IMR-90 (cell line): ENCODE measurements at regions not wholly inside any gene's neighbourhood (a gene's known extent, or its start where the extent isn't known, plus 50 kb on each side); places are given as distances from the start of the nearest gene placed in this dataset.

Experiments
- ATAC-seq: fragments of 200-7000 bp; cut with Tn5 transposase; 2 replicates; pipeline ENCODE4 v1.9.1; 2020; ENCODE audit warnings: low read depth, mild to moderate bottlenecking, moderate library complexity
- BruUV-seq: library from RNA; stranded (reverse); fragments of 400-500 nt; replicated peaks from 2 replicates; lab custom pipeline; 2021; lab: Mats Ljungman, UMichigan
- CTCF ChIA-PET: fragments of 300-600 bp; formaldehyde crosslinking; extraction: SDS; loops from one replicate; lab custom pipeline; 2021; ENCODE audit warnings: antibody characterized with exemption; lab: Yijun Ruan, JAX
- POLR2A ChIA-PET: fragments of 300-600 bp; sonication (Branson Sonifier 250); formaldehyde crosslinking; loops from one replicate; lab custom pipeline; 2022; ENCODE audit warnings: antibody characterized with exemption; ENCODE audit not compliant: unreplicated experiment; lab: Charles Lee
- DNase-seq: peaks from one replicate; pipeline ENCODE4 v3.0.0; 2013
- H2AFZ ChIP-seq: replicated peaks from 2 replicates; pipeline ENCODE3; 2013; ENCODE audit warnings: low read length, mild to moderate bottlenecking; ENCODE audit not compliant: poor library complexity
- H2AK5ac ChIP-seq: 2 replicates; pipeline ENCODE4 v1.6.1; 2013; ENCODE audit warnings: low read depth, low read length, inconsistent platforms
- H2AK9ac ChIP-seq: replicated peaks from 2 replicates; pipeline ENCODE3; 2013; ENCODE audit warnings: mild to moderate bottlenecking, low read depth, low read length, moderate library complexity; ENCODE audit not compliant: poor library complexity
- H2BK120ac ChIP-seq: 2 replicates; pipeline ENCODE4 v1.6.1; 2013; ENCODE audit warnings: low read depth, low read length, inconsistent platforms
- H2BK15ac ChIP-seq: 3 replicates; pipeline ENCODE4 v1.6.1; 2013; ENCODE audit warnings: low read depth, low read length, inconsistent platforms
- H2BK20ac ChIP-seq: 2 replicates; pipeline ENCODE4 v1.6.1; 2013; ENCODE audit warnings: low read depth, mild to moderate bottlenecking, inconsistent platforms, low read length, moderate library complexity
- H2BK5ac ChIP-seq: 2 replicates; pipeline ENCODE4 v1.6.1; 2013; ENCODE audit warnings: mild to moderate bottlenecking, low read depth, low read length, inconsistent platforms; ENCODE audit not compliant: poor library complexity, severe bottlenecking
- H3K14ac ChIP-seq: replicated peaks from 2 replicates; pipeline ENCODE4 v1.6.1; 2013; ENCODE audit warnings: low read depth, low read length, inconsistent platforms
- H3K18ac ChIP-seq: 2 replicates; pipeline ENCODE4 v1.6.1; 2013; ENCODE audit warnings: low read depth, low read length, control low read depth
- H3K23ac ChIP-seq: 2 replicates; pipeline ENCODE4 v1.6.1; 2013; ENCODE audit warnings: low read depth, low read length, inconsistent platforms
- H3K27ac ChIP-seq: 2 replicates; pipeline ENCODE4 v1.5.1; 2013; ENCODE audit warnings: mild to moderate bottlenecking, control low read depth, low read length; ENCODE audit not compliant: insufficient read depth
- H3K27me3 ChIP-seq: 2 replicates; pipeline ENCODE4 v1.6.1; 2013; ENCODE audit warnings: low read length; ENCODE audit not compliant: control insufficient read depth, insufficient read depth
- H3K36me3 ChIP-seq: 2 replicates; pipeline ENCODE4 v1.6.1; 2013; ENCODE audit warnings: low read length, mixed read lengths; ENCODE audit not compliant: control insufficient read depth, insufficient read depth
- H3K4ac ChIP-seq: 2 replicates; pipeline ENCODE4 v1.6.1; 2013; ENCODE audit warnings: low read depth, low read length, inconsistent platforms
- H3K4me1 ChIP-seq: 2 replicates; pipeline ENCODE4 v1.6.1; 2013; ENCODE audit warnings: low read length, mixed read lengths; ENCODE audit not compliant: control insufficient read depth, insufficient read depth
- H3K4me2 ChIP-seq: 2 replicates; pipeline ENCODE4 v1.6.1; 2013; ENCODE audit warnings: low read depth, mild to moderate bottlenecking, control low read depth, low read length, moderate library complexity
- H3K4me3 ChIP-seq: 2 replicates; pipeline ENCODE4 v1.5.1; 2013; ENCODE audit warnings: low read depth, mild to moderate bottlenecking, control low read depth, low read length, moderate library complexity; ENCODE audit not compliant: insufficient read depth
- H3K56ac ChIP-seq: 2 replicates; pipeline ENCODE4 v1.6.1; 2013; ENCODE audit warnings: low read length, inconsistent platforms; ENCODE audit not compliant: insufficient read depth; ENCODE audit errors: extremely low read depth
- H3K79me1 ChIP-seq, 2 experiments: 2 replicates each; pipeline ENCODE4 v1.6.1; 2013; ENCODE audit warnings: low read length in 2 of 2, inconsistent platforms in 1 of 2, low read depth in 1 of 2
- H3K9ac ChIP-seq: 2 replicates; pipeline ENCODE4 v1.6.1; 2013; ENCODE audit warnings: low read depth, low read length, control low read depth
- H3K9me1 ChIP-seq: 2 replicates; pipeline ENCODE4 v1.6.1; 2013; ENCODE audit warnings: low read length, inconsistent platforms; ENCODE audit not compliant: insufficient read depth
- H3K9me3 ChIP-seq: 2 replicates; pipeline ENCODE4 v1.6.1; 2013; ENCODE audit warnings: low read length; ENCODE audit not compliant: control insufficient read depth, insufficient read depth
- H4K20me1 ChIP-seq: 2 replicates; pipeline ENCODE4 v1.6.1; 2013; ENCODE audit warnings: low read length, inconsistent platforms; ENCODE audit not compliant: insufficient read depth
- H4K5ac ChIP-seq: 2 replicates; pipeline ENCODE4 v1.6.1; 2013; ENCODE audit warnings: mild to moderate bottlenecking, low read depth, low read length, control low read depth
- H4K8ac ChIP-seq, 2 experiments: 2 replicates each; pipeline ENCODE4 v1.6.1; 2013; ENCODE audit warnings: low read depth in 2 of 2, low read length in 2 of 2, control low read depth in 1 of 2, inconsistent platforms in 1 of 2
- H4K91ac ChIP-seq: 2 replicates; pipeline ENCODE4 v1.6.1; 2013; ENCODE audit warnings: low read depth, low read length, inconsistent platforms; ENCODE audit not compliant: insufficient read depth
- CEBPB ChIP-seq: IDR thresholded peaks from 2 replicates; pipeline ENCODE4 v1.6.1; 2012; ENCODE audit warnings: low read depth, low read length, improper control_type of control experiment
- CHD1 ChIP-seq: IDR thresholded peaks from 2 replicates; pipeline ENCODE4 v1.6.1; 2012; ENCODE audit warnings: low read depth, low read length, improper control_type of control experiment
- FOS ChIP-seq: fragments of 150-350 bp; IDR thresholded peaks from 2 replicates; pipeline ENCODE4 v1.6.1; 2016; ENCODE audit warnings: low read depth, low read length
- MAFK ChIP-seq: IDR thresholded peaks from 2 replicates; pipeline ENCODE4 v1.6.1; 2012; ENCODE audit warnings: low read depth, low read length, improper control_type of control experiment
- MAZ ChIP-seq: IDR thresholded peaks from 2 replicates; pipeline ENCODE4 v1.6.1; 2012; ENCODE audit warnings: low read depth, mild to moderate bottlenecking, low read length, improper control_type of control experiment, moderate library complexity, borderline replicate concordance
- NFE2L2 ChIP-seq: fragments of 150-350 bp; IDR thresholded peaks from 2 replicates; pipeline ENCODE4 v1.6.1; 2016; ENCODE audit warnings: low read depth, mild to moderate bottlenecking, low read length
- POLR2A ChIP-seq: IDR thresholded peaks from 2 replicates; pipeline ENCODE4 v1.6.1; 2012; ENCODE audit warnings: mild to moderate bottlenecking, low read depth, low read length
- RCOR1 ChIP-seq: IDR thresholded peaks from 2 replicates; pipeline ENCODE4 v1.6.1; 2012; ENCODE audit warnings: mild to moderate bottlenecking, low read length, improper control_type of control experiment; ENCODE audit not compliant: insufficient replicate concordance
- RFX5 ChIP-seq: IDR thresholded peaks from 2 replicates; pipeline ENCODE4 v1.8.0; 2012; ENCODE audit warnings: low read depth, mild to moderate bottlenecking, low read length, moderate library complexity
- WGBS, 2 experiments: methylation state at CpG; one replicate each; pipeline versions ENCODE4 v1.1.5 to v1.1.7; 2013; ENCODE audit warnings: missing lambda C conversion rate in 2 of 2; ENCODE audit not compliant: insufficient read length in 1 of 2; ENCODE audit errors: extremely low coverage in 2 of 2; 5-methylcytosine and 5-hydroxymethylcytosine counted together
- dilution Hi-C: fragments of 300-500 bp; cut with HindIII; formaldehyde crosslinking; loops from one replicate; pipeline ENCODE4 v1.14.3; 2018; ENCODE audit warnings: low sequenced_read_pairs; ENCODE audit not compliant: unreplicated experiment
- in situ Hi-C: fragments of 300-500 bp; cut with MboI; formaldehyde crosslinking; loops from 3 replicates; pipeline ENCODE4 v1.14.3; 2019; ENCODE audit warnings: low sequenced_read_pairs, inconsistent platforms, mixed read lengths
- intact Hi-C: fragments of 100-400 bp; cut with micrococcal nuclease; formaldehyde crosslinking; loops from 2 replicates; pipeline ENCODE4 v1.10.0; 2022
- TF ChIP-seq, protein P1 (sequence below): fragments of 150-350 bp; IDR thresholded peaks from 2 replicates; pipeline ENCODE4 v1.6.1; 2017; ENCODE audit warnings: mild to moderate bottlenecking, antibody characterized with exemption, low read length, low read depth
- TF ChIP-seq, protein P2 (sequence below): conservative IDR thresholded peaks from 2 replicates; pipeline ENCODE4 v1.5.1; 2012; ENCODE audit warnings: mild to moderate bottlenecking, low read depth, low read length, improper control_type of control experiment

DNA sequence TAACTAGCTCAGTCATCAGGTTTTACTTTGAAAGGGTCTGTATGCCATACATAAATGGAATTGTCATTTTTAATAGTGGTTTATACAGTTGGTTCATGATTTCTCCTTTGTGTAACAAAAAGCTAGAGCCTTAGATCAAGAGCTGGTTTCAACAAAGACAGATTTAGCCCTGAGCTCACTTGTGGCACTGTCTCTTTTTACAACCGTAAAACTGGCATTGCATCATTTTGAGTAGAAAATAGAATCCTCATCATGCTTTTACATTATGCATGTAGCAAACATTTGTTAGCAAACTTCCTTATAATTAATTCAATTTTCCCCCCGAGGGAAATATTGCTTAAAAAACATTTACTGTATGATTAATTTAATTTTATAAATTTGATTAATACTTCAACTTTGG is 1871.5 kb downstream of the ARAP2 start:
- WGBS, 2 experiments = no CpG with 5 or more reads among the region's 2 CpGs
- H3K56ac ChIP-seq = no peak overlapping the region
- H3K27ac ChIP-seq = no peak overlapping the region
- no peak overlapping the region for H3K14ac ChIP-seq
- H4K91ac ChIP-seq = no peak overlapping the region
- H3K79me1 ChIP-seq = no peaks in the 10 kb centered on the region
- H4K5ac ChIP-seq = no peak overlapping the region
- no peaks in the 10 kb centered on the region for H3K36me3 ChIP-seq
- no peak overlapping the region for H2AFZ ChIP-seq
- no peaks in the 10 kb centered on the region for H3K9me3 ChIP-seq
- in situ Hi-C loops (no loop called here), intact Hi-C loops (no loop called here), dilution Hi-C loops (no loop called here)
- no peak overlapping the region for H2BK120ac ChIP-seq
- no peak overlapping the region for H2BK20ac ChIP-seq
- H3K4me3 ChIP-seq = no peak overlapping the region
- no peak overlapping the region for H2BK15ac ChIP-seq
- no peaks in the 10 kb centered on the region for H3K9me1 ChIP-seq
- CTCF ChIA-PET = interaction anchor here (0.6 to 1.2 kb wide), 2 partner anchors 13 to 302 kb away, joined by 3 read pairs; no protein-coding TSS in a partner anchor
- no peak overlapping the region for H3K18ac ChIP-seq
- BruUV-seq = no TSS peak
- H3K4me2 ChIP-seq = no peak overlapping the region
- no peak for TF ChIP-seq NFE2L2
- TF ChIP-seq CEBPB = no peak
- no peak for TF ChIP-seq MAZ
- no peak for TF ChIP-seq FOS
- TF ChIP-seq, protein P1, sequence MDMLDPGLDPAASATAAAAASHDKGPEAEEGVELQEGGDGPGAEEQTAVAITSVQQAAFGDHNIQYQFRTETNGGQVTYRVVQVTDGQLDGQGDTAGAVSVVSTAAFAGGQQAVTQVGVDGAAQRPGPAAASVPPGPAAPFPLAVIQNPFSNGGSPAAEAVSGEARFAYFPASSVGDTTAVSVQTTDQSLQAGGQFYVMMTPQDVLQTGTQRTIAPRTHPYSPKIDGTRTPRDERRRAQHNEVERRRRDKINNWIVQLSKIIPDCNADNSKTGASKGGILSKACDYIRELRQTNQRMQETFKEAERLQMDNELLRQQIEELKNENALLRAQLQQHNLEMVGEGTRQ = no peak
- no peak for TF ChIP-seq CHD1
- TF ChIP-seq MAFK = no peak
- TF ChIP-seq, protein P2, sequence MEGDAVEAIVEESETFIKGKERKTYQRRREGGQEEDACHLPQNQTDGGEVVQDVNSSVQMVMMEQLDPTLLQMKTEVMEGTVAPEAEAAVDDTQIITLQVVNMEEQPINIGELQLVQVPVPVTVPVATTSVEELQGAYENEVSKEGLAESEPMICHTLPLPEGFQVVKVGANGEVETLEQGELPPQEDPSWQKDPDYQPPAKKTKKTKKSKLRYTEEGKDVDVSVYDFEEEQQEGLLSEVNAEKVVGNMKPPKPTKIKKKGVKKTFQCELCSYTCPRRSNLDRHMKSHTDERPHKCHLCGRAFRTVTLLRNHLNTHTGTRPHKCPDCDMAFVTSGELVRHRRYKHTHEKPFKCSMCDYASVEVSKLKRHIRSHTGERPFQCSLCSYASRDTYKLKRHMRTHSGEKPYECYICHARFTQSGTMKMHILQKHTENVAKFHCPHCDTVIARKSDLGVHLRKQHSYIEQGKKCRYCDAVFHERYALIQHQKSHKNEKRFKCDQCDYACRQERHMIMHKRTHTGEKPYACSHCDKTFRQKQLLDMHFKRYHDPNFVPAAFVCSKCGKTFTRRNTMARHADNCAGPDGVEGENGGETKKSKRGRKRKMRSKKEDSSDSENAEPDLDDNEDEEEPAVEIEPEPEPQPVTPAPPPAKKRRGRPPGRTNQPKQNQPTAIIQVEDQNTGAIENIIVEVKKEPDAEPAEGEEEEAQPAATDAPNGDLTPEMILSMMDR = no peak
- no peak for TF ChIP-seq RFX5
- no peak for TF ChIP-seq RCOR1
- TF ChIP-seq POLR2A = no peak
- no peak overlapping the region for H2BK5ac ChIP-seq
- ATAC-seq = no peak
- H2AK5ac ChIP-seq = no peak overlapping the region
- H2AK9ac ChIP-seq = no peak overlapping the region
- no peak overlapping the region for H3K23ac ChIP-seq
- DNase-seq = no peak
- H3K4me1 ChIP-seq = no peaks in the 10 kb centered on the region
- POLR2A ChIA-PET = no interaction called here
- H4K20me1 ChIP-seq = no peaks in the 10 kb centered on the region
- no peaks in the 10 kb centered on the region for H3K27me3 ChIP-seq
- no peak overlapping the region for H3K4ac ChIP-seq
- H4K8ac ChIP-seq = no peak overlapping the region
- H3K9ac ChIP-seq = no peak overlapping the region
